HG02981 (cell line): ENCODE measurements at regions not wholly inside any gene's neighbourhood (a gene's known extent, or its start where the extent isn't known, plus 50 kb on each side); places are given as distances from the start of the nearest gene placed in this dataset.
"Not testable (repeated sequence)": the region's sequence is repeated elsewhere in the genome, so short reads cannot be mapped to it uniquely, and the experiment has no call there.

Experiments used
- ATAC-seq: cut with Tn5 transposase; IDR thresholded peaks from one replicate; pipeline ENCODE4 v1.9.1; 2021; ENCODE audit warnings: mild to moderate bottlenecking, moderate library complexity; ENCODE audit not compliant: unreplicated experiment

DNA sequence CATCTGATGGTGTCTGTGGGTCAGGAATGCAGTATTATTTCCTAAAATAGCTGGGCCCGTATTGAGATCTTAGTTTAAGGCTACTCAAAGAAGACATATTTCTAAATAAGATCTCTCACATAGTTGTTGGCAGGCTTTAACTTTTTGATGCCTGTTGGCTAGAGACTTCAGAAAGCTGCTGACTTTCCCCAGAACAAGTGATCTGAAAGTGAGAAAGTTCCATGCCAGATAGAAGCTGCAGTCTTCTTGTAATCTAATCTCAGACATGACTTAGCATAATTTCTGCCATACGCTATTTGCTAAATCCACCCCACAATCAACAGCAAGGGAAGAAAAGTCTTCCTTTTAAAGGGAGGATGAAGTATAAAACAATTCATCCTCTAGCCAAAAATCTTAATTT, 867.1 kb downstream of the IGSF11 start:
- ATAC-seq = no peak

DNA sequence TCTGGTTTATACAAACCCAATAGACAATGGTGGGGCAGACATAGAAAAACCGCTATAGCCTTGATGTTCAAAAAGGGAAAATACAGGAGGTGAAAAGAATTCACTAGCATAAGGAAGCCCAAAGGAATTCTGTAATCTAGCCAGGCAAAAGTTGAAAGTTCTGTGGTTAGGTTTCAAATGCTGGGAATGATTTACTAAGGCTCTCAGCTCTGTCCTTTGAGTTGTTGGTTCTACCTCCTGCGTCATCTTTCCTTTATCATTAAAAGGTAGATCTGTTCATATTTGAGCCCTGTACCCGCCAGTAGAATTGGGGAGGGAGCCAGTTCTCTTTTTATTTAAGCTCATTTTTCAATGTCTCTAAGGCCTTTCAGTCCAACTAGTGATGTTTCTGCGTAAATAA, 866.5 kb downstream of the IGSF11 start:
- no peak for ATAC-seq

DNA sequence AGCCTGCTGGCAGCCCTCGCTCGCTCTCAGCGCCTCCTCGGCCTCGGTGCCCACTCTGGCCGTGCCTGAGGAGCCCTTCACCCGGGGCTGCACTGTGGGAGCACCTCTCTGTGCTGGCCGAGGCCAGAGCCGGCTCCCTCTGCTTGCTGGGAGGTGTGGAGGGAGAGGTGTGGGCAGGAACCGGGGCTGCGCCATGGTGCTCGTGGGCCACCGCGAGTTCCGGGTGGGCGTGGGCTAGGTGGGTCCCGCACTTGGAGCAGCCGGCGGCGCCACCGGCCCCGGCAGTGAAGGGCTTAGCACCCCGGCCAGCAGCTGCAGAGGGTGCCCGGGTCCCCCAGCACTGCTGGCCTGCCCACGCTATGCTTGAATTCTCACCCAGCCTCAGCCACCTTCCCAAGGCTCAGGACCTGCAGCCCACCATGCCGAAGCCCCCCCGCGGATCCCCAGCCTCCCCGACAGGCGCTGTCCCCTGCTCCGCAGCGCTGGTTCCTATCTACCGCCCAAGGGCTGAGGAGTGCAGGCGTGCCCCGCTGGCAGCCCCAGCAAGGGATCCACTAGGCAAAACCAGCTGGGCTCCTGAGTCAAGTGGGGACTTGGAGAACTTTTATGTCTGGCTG, 863.3 kb downstream of the IGSF11 start:
- ATAC-seq = no peak

DNA sequence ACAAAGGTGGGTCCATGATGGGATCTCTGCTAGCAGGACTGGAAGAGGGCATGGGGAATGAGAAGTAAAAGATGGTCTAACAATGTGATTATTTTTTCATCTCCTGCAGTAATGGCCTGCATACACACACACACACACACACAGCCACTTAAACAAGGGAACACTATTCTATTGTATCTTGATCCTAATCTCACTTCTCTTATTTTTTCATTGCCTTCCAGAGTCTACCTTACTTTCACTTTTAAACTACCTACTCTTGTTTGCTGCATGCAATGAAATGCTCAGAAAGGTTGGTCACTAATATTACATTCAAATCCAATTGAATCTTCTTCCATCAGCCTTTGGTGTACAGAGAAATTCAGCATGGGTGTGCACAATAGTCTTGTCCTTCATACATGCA, 853.8 kb downstream of the IGSF11 start:
- ATAC-seq = no peak

DNA sequence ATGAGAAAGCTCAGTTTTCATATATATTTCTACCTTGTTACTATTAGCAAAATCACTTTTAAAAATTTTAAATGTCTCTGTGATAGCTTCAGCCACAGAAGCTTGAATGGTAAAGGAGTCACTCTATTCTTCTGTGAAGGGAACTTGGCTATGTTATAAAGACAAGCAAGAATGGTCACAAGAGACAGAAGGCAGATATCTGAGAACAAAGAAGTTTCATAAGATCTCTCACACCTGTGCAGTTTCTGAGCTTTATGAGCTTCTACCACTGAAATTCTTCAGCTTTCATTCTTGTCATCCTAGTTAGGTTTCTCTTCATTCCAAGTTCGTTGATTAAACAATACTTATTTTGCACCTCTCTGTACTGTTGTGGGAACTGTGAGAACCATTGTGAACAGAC, 853.4 kb downstream of the IGSF11 start:
- ATAC-seq = no peak

DNA sequence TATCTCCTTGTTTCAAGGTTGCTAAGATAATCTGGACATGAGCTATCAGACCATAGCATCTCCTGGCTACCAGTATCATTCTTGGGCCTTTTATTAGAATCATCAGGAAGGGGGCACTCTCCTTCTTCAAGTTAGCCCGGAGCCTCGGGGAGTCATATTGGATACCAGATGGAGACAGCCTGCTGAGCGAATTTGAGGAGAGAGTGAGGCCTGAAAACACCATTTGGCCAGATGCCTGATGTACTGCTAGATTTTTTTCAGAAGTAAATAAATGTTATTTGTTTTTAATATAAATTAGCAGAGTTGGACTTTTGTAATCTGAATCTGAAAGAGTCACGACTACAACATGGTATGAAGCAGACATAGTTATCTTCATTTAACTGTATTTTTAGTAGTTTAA, 848.6 kb downstream of the IGSF11 start:
- ATAC-seq = no peak

DNA sequence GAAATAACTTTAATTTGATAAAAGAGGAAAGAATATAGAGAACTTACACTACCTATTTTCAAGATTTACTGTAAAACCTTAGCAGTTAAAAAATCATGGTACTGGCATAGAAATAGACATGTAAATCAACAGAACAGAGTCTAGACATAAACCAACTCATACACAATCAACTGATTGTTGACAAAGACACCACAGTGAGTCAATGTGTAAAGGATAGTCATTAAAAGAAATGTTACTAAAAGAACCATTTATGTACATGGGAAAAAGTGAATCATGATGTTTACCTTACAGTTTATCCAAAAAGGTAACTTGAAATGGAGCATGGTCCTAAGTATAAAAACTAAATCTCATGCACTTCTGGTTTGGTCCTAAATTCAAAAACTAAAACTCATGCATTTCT, 847.4 kb downstream of the IGSF11 start:
- ATAC-seq = no peak

DNA sequence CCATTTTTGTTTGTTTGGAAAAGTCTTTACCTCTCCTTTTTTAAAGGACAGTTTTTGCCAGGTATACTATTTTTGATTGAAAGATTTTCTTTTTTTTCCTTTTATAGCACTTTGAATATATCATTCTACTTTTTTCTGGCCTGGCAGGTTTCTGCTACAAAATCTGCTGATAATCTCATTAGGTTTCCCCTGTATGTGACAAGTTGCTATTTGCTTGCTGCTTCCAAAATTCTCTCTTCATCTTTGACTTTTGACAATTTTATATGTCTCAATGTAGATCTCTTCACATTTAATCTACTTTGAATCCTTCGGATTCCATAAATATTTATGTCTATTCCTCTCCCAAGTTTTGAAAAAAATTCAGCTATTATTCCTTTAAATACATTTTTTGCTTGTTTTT, 838.5 kb downstream of the IGSF11 start:
- ATAC-seq = no peak

DNA sequence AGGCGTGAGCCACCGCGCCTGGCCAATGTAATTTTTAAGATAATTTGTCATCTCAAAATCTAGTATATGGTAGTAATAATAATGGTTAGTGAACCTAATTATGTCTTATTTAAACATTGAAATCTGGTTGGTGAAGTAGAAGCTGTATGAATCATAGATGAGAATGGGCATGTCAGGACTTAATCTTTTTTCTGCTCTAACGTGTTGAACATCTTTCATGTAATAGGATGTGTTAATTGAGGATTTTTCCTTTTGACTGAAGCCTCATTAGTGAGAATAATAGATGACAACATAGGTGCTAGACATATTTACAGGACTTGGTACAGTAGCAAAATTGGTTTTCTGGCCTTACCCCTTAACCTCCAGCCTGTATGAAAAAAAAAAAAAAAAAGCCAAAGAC, 835.6 kb downstream of the IGSF11 start:
- no peak for ATAC-seq

DNA sequence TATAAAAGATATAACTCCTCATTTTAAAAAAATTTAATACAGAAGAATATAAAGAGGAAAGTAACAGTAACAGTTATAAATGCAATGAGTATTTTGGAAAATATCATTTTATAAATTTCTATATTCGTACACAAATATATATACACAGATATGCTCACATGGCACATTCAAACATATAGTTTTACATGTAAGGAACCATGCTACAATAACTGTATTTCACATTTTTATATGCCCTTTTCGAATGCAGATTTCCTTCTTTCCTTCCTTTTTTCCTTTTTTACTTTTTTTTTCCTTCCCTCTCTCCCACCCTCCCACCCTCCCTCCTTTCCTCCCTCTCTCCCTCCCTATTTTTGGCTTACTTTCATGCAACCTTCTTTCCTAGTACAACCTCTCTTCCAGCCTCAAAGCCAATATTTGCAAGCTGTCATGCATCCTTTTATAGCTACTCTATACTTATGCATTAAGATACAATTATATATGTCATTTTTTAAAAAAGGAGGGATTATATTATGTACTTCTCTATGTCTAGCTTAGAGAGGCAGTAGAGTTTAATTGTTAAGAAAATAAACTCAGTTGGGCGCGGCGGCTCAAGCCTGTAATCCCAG, 830.5 kb downstream of the IGSF11 start:
- ATAC-seq = no peak

DNA sequence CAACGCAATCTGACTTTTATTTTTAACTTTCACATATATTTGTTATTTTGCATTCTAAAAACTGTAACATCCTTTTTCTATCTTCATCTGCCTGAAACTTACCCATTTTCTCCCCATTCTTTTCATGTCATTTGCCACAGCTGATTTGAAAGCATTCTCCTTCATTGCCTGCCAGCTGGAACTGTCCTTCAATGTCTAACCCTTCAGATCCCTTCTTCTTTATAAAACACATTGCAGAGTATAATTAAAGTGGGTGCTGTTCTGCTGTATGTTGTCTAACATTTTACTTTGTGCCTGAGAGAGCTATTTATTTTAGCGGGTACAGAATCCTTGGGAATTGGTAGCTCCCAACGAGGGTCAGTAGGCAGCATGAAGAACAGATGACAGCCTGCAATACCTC, 827.4 kb downstream of the IGSF11 start:
- no peak for ATAC-seq

DNA sequence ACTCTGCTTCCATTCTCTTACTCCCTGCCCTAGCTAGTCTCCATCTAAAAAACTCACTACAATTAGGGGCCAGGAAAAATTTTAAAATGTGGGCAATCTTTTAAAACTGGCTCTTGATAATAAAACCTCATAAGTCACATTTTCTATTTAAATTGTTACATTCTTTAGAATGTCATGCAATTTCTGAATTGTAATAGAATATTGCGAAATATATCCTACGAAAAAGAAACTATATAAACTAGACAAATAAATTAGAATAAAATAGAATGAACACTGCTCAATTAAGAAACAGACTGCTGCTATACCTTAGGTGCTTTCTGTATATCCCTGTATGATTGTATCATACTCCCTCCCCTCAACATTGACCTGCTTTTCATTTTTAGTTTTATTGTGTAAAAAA, 826.0 kb downstream of the IGSF11 start:
- no peak for ATAC-seq

DNA sequence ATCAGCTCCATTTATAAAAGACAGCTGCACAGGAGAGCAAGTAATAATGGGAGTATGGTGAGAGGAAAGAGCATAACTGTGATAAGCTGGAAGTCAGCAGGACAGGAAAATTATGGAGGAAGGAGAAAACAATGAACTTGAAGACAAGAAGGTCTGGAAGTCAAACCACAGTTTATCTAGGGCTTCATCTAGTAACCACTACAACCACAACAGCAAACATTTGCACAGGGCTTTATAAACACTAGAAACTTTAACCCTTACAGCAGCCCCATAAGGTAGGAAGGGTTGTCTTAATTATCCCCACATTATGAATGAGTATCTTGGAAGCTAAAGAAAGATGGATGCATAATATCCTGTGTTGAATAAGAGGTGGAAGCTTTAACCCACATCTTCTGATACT, 820.8 kb downstream of the IGSF11 start:
- no peak for ATAC-seq

DNA sequence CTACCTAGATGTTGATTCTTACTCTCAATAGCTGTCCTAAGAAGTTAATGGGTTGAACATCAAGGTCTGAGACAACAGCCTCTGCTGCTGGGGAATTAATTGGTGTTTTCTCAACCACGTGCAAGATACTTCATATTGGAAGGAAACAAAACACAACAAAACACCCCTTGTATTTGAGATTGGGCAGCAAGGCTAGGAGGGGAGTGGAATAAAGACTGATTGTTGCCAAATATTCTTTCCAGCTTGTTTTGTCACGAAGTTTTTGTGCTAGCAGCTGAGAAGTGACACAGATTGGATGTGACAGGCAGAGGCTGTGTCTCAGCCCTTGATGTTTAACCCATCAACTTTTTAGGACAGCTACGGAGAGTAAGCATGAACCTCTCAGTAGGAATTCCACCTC, 808.4 kb downstream of the IGSF11 start:
- ATAC-seq = no peak

DNA sequence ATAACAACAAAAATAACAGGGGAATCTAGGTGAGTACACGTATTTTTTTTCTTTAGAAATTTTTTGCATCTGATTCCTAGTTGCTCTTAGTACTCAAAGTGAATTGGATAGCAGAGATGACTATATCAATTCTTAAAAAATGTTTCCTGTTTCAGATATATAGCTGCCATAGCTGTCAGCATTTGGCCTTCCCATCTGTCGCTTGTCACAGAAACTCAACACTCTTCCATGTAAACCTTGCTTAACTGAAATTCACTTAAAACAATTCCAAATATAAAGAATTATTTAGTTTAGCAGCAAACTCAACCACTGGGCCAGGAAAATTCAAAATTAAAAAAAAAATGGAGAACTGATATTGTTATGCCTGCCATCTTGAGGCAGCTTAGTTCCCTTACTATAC, 807.5 kb downstream of the IGSF11 start:
- no peak for ATAC-seq

DNA sequence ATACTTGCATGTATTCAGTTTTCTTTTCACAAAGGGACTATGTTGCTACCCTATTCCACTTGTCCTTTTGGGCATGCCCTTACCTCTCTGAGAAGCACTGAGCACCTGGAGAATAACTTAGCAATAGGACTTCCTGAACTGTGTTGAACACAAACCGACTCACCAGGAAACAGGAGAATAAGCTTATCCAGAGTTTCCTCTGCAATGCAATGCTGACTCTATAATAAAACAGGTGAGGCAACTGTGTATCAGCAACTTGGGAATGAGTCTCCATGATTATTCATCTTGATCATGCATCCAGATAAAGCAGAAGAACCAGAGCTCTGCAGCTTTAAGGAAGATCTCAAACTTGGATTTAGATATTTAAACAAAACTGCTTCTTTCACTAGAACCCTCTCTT, 806.5 kb downstream of the IGSF11 start:
- ATAC-seq = no peak

DNA sequence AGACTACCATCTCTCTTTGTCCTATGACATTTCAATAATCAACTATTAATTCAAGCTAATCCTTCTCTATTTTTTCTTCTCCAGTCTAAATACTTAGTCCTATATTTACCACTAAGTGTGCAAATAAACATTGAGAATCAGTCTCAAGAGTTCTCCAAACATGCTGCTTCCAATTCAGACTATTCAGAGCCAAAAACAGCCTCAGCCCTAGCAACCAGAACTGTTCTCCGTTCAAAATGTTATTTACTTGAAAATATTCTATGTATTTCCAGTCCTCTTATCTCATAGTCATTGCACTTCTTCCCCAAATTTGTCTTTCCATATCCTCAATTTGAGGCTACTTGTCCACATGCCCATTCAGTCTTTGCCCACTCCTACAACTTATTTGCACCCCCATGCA, 805.5 kb downstream of the IGSF11 start:
- no peak for ATAC-seq

DNA sequence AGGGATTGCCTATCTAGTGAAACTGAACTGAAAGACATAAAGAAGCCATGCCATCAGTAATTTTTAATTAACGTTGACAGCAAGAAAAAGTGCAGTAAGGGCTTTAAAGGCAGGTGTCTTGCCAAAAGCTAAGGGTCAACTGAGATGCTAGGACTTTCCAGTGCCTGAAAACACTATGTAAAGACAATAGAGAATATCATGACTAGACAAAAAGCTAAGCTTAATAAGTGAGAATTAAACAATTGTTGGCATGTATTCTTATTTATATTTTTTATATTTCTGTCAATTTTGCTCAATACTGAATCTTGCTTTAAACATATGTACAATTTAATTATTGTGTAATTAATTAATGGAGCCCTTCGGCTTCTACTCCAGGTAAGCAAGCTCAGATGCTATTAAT, 803.1 kb downstream of the IGSF11 start:
- no peak for ATAC-seq

DNA sequence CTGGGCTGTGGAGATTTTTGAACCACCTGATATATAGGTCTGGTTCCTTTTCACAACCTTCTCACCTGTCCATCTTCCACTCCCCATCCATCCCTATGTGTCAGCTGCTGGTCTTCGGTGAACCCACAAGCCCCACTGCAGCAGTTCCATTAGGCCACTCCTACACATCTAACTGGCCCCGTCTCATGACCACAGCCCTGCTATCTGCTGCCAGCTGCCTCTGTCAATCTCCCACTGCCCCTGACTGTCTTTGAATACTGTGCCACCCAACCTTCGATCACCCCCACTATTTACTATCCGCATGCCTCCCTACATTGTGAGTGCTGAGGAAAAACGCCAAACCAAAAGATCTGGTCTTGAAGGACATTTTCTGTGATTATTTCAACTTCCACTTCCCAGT, 795.4 kb downstream of the IGSF11 start:
- ATAC-seq = no peak

DNA sequence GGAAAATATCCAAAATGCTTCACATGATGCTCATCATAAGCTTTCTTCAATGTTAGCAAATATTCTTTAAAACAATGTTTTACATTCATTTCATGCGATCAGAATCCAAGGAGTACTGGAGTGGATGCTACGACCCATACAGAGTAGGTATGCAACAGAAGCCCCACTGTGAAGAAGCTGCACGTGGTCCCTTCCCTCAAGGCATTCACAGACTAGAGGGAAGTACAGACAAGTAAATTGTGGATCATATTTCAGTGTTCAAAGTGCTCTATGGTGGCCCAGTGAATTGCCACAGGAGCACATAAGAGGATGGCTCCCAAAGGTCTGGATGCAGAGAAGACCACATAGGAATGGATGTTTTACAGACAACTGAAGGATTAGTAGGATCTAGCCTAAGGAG, 789.9 kb downstream of the IGSF11 start:
- no peak for ATAC-seq

DNA sequence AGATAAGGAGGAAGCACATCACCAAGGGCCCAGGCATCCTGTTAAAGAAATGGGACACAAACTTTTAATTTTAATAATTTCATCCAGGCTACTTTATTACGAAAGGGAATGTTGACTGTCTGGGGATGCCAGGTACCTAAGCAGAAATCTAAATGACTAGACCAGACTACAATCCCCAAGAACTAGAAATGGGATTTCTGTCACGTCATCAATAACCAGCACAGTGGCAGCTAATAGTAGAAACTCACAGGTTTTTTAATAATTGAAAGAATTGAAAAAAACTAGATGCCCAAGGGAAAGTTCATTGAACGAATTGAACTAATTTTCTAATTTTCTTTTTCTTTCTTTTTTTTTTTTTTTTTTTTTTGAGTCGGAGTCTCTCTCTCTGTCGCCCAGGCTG, 789.3 kb downstream of the IGSF11 start:
- no peak for ATAC-seq

DNA sequence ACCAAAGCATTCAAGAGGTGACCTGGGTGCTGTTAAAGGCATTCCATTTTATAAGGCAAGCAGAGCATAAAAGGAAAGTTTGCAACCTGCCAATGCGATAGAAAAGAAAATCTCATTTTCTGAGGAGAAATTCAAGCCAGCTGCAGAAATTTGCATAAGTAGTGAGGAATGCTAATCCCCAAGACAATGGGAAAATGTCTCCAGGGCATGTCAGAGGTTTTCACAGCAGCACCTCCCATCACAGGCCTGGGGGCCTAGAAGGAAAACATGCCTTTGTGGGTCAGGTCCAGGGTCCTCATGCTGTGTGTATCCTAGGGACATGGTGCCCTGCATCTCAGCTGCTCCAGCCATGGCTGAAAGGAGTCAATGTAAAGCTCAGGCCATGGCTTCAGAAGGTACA, 775.8 kb downstream of the IGSF11 start:
- not testable (repeated sequence) for ATAC-seq

DNA sequence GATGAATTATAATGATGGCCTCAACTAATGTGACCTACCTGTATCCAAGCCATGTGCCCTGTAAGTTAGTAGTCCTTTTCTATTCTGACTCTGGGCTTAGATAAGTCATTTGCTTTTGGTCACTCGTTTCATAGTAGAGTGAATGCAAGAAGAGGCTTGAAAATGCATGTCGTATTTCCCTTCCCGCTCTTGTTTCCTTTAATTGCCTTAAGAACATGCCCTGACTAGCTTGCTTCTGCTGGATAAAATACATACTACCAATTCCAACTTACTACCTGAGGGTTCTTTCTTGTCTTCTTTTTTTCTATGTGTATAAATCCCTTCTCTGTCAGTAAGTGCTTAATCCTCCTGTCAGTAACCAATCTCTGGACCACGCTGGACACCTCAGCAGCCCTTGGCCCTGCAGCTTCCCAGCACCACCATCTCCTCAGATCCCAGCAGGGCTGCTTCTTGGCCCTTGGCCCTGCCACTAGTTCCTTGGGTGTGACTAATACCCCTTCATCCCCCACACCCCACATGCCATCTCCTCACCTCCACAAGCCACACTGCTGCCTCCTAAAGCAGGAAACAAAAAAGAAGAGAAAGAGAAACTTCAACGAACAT, 771.7 kb downstream of the IGSF11 start:
- no peak for ATAC-seq
